Osteoblast (primary cell): ENCODE measurements at regions not wholly inside any gene's neighbourhood (a gene's known extent, or its start where the extent isn't known, plus 50 kb on each side); places are given as distances from the start of the nearest gene placed in this dataset.

Experiments used
- DNase-seq: peaks from one replicate; pipeline ENCODE4 v3.0.0; 2011; ENCODE audit warnings: low spot score, mixed read lengths; ENCODE audit not compliant: insufficient read length; ENCODE audit errors: missing footprints
- H2AFZ ChIP-seq: 2 replicates; pipeline ENCODE4 v1.6.0; 2011; ENCODE audit warnings: mild to moderate bottlenecking, low read length
- H3K27ac ChIP-seq: 2 replicates; pipeline ENCODE4 v1.5.1; 2011; ENCODE audit warnings: mild to moderate bottlenecking, low read depth, low read length, moderate library complexity
- H3K27me3 ChIP-seq: 2 replicates; pipeline ENCODE4 v1.6.0; 2012; ENCODE audit warnings: mild to moderate bottlenecking, control low read depth, inconsistent platforms, low read length, moderate library complexity; ENCODE audit not compliant: insufficient read depth
- H3K36me3 ChIP-seq: 2 replicates; pipeline ENCODE4 v1.5.1; 2011; ENCODE audit warnings: mild to moderate bottlenecking, low read length, control low read depth, moderate library complexity; ENCODE audit not compliant: insufficient read depth
- H3K4me1 ChIP-seq: 2 replicates; pipeline ENCODE4 v1.5.1; 2011; ENCODE audit warnings: mild to moderate bottlenecking, low read length, control low read depth, moderate library complexity; ENCODE audit not compliant: insufficient read depth
- H3K4me2 ChIP-seq: 2 replicates; pipeline ENCODE4 v1.6.0; 2011; ENCODE audit warnings: mild to moderate bottlenecking, low read length; ENCODE audit not compliant: insufficient read depth
- H3K4me3 ChIP-seq: fragments of 200-600 bp; sonication (generic); 3 replicates; pipeline ENCODE4 v1.5.1; 2012; ENCODE audit warnings: mild to moderate bottlenecking, low read length, inconsistent platforms; ENCODE audit not compliant: insufficient read depth
- H3K79me2 ChIP-seq: 2 replicates; pipeline ENCODE4 v1.6.0; 2012; ENCODE audit warnings: mild to moderate bottlenecking, low read length, control low read depth, inconsistent platforms; ENCODE audit not compliant: insufficient read depth
- H3K9me3 ChIP-seq: 2 replicates; pipeline ENCODE4 v1.5.1; 2011; ENCODE audit warnings: low read depth, low read length, control low read depth
- H4K20me1 ChIP-seq: 2 replicates; pipeline ENCODE4 v1.6.0; 2012; ENCODE audit warnings: mild to moderate bottlenecking, low read length, control low read depth; ENCODE audit not compliant: insufficient read depth
- CTCF ChIP-seq: IDR thresholded peaks from 2 replicates; pipeline ENCODE4 v1.5.1; 2011; ENCODE audit warnings: mild to moderate bottlenecking, low read depth, low read length, moderate library complexity; ENCODE audit errors: extremely low read depth

GRCh38 chr16:65413861-65414260 is 292.0 kb upstream of the CDH11 start:
- Histone ChIP-seq H3K4me2 (peak overlapping the region; percentile 53), H3K27me3 (no peaks in the 10 kb centered on the region), H2AFZ (no peak overlapping the region), H4K20me1 (no peaks in the 10 kb centered on the region), H3K79me2 (no peaks in the 10 kb centered on the region), H3K4me3 (no peak overlapping the region), H3K4me1 (peaks cover 43% of the 10 kb centered on the region), H3K9me3 (no peaks in the 10 kb centered on the region), H3K36me3 (no peaks in the 10 kb centered on the region), H3K27ac (no peak overlapping the region)
- DNase-seq, result no peak
- no peak for TF ChIP-seq CTCF

GRCh38 chr16:65410801-65411200 is 288.9 kb upstream of the CDH11 start:
- Histone ChIP-seq H4K20me1 (no peaks in the 10 kb centered on the region), H3K4me1 (peaks cover 43% of the 10 kb centered on the region), H3K27me3 (no peaks in the 10 kb centered on the region), H2AFZ (no peak overlapping the region), H3K4me3 (no peak overlapping the region), H3K36me3 (no peaks in the 10 kb centered on the region), H3K79me2 (no peaks in the 10 kb centered on the region), H3K9me3 (no peaks in the 10 kb centered on the region), H3K27ac (no peak overlapping the region), H3K4me2 (no peak overlapping the region)
- DNase-seq, result no peak
- no peak for TF ChIP-seq CTCF

- no peak overlapping the region for H2AFZ ChIP-seq
- no peak overlapping the region for H3K4me2 ChIP-seq
- TF ChIP-seq CTCF, result no peak
- no peaks in the 10 kb centered on the region for H3K36me3 ChIP-seq
- H4K20me1 ChIP-seq, result no peaks in the 10 kb centered on the region
- no peaks in the 10 kb centered on the region for H3K9me3 ChIP-seq
- peak overlapping the region; percentile 23 for H3K27ac ChIP-seq
- H3K79me2 ChIP-seq, result no peaks in the 10 kb centered on the region
- no peak for DNase-seq
- H3K4me3 ChIP-seq, result no peak overlapping the region
- peaks cover 32% of the 10 kb centered on the region for H3K4me1 ChIP-seq
- no peaks in the 10 kb centered on the region for H3K27me3 ChIP-seq
Measured at GRCh38 chr16:65409510-65409909, 287.6 kb upstream of the CDH11 start.

GRCh38 chr16:65406933-65407332 is 285.1 kb upstream of the CDH11 start:
- H3K79me2 ChIP-seq, result no peaks in the 10 kb centered on the region
- no peaks in the 10 kb centered on the region for H3K27me3 ChIP-seq
- no peak for DNase-seq
- peaks cover 12% of the 10 kb centered on the region for H3K4me1 ChIP-seq
- no peak for TF ChIP-seq CTCF
- H4K20me1 ChIP-seq, result no peaks in the 10 kb centered on the region
- no peaks in the 10 kb centered on the region for H3K36me3 ChIP-seq
- H3K27ac ChIP-seq, result no peak overlapping the region
- H2AFZ ChIP-seq, result no peak overlapping the region
- no peaks in the 10 kb centered on the region for H3K9me3 ChIP-seq
- no peak overlapping the region for H3K4me2 ChIP-seq
- no peak overlapping the region for H3K4me3 ChIP-seq
